GM19043 (cell line): ENCODE measurements at regions not wholly inside any gene's neighbourhood (a gene's known extent, or its start where the extent isn't known, plus 50 kb on each side); places are given as distances from the start of the nearest gene placed in this dataset.

Experiments used
- ATAC-seq: cut with Tn5 transposase; IDR thresholded peaks from one replicate; pipeline ENCODE4 v1.9.1; 2021; ENCODE audit warnings: low read depth; ENCODE audit not compliant: unreplicated experiment

DNA sequence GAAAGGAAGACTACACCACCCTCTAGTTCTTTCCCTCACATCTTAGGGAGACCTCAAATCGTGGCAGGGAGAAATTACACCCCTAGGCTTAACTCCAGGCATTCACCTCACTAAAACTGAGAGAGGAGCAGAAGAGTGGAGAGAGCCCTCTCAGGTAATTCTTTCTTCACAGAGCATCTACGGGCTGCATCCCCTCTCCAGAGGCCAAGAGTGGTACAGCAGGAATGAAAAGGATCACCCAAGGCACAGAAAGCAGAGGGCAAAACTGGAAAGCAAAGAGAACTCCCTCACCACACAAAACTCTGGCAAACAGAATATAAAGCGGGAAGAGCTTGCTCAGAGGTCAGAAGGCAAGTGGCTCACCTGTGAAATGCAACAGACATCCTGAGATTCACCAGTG, 661.2 kb downstream of the TBC1D4 start:
- ATAC-seq = no peak

DNA sequence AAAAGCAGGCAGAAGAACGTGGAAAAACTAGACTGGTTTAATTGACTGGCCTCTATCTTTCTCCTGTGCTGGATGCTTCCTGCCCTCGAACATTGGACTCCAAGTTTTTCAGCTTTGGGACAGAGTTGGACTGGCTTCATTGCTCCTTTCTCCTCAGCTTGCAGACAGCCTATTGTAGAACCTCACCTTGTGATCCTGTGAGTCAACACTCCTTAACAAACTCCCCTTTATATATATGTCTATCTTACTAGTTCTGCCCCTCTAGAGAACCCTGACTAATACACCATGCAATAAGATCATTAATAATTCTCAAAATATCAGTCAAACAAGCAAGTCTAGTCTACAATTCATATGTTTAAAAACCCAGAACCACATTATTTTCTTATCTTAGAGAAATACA, 662.4 kb downstream of the TBC1D4 start:
- ATAC-seq = no peak

GRCh38 chr13:74816737-74817136, 665.2 kb downstream of the TBC1D4 start:
- no peak for ATAC-seq

DNA sequence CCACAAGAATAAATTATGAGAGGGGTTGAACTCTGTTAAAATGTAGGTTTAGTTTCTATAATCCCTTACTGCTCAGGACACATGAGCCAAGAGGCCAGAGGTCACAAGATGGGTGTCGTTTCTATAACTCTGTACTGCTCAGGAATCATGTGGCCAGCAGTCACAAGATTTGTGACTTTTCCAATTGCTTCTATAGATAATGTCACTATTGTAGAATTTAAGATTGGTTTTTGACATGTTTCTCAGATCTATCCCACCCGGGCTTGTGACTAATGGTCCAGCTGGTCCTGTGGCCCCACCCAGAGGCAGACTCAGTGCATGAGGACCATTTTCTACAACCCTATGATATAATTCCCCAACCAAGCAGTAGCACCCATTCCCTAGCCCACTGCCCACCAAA, 662.0 kb upstream of the KLF12 start:
- ATAC-seq = no peak

DNA sequence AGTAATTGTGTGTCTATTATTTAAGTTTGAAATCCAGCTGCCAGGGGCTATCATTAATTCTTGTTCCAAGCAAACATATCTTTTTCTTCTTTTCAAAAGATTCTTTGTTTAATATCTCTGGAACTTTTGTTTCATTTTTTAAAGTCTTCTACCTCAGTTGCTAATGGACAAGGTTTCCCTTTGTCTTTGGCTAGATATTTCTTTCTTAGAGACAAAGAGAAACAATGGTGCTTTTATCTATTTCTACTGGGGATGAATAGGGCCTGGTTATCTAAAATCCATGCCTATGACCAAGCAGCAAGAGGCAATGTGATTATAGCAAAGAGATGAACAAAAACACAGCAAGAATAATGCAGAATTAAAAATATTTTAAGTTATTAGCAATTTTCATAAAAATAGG, 661.3 kb upstream of the KLF12 start:
- no peak for ATAC-seq

DNA sequence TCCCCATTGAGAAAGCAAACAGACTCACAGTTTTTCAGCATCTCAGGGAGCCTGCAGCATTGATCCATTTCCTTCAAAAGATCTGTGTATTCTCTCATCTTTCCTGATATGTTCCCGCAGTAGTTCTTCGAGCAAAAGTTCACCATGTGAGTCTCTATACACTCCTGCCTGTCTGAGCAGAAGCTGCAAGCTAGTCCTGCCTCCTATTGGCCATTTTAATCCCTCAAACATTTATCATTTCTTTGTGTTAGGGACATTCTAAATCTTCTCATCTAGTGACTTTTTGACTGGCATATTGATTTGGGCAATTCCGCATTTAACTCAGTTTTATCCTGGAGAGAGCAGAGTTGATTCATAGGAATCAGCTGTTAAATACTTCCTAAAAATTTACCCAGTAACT, 660.4 kb upstream of the KLF12 start:
- ATAC-seq = no peak

GRCh38 chr13:74794147-74794546, 659.9 kb upstream of the KLF12 start:
- no peak for ATAC-seq

GRCh38 chr13:74784959-74785358, 650.8 kb upstream of the KLF12 start:
- no peak for ATAC-seq

GRCh38 chr13:74778946-74779345, 644.7 kb upstream of the KLF12 start:
- ATAC-seq = no peak

GRCh38 chr13:74778087-74778486, 643.9 kb upstream of the KLF12 start:
- ATAC-seq = no peak

DNA sequence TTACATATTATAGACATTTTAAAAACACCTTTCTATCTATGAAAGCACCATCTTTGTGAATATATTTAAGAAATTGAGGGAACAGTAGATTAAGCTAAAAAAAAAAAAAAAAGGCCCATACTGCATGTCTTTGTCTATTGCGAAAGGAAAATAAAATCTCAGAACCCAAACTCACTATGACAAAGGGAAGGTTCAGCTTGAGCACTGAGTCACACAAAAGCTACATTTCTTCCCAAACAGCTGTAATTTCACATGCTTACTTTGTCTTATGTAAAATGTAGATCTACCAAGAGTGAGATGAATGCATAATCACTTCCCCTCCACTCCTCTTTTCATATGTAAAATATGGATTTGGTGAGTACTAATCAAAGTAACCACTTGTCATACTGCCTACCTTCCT, 640.1 kb upstream of the KLF12 start:
- ATAC-seq = no peak

GRCh38 chr13:74773248-74773647, 639.0 kb upstream of the KLF12 start:
- ATAC-seq = no peak

DNA sequence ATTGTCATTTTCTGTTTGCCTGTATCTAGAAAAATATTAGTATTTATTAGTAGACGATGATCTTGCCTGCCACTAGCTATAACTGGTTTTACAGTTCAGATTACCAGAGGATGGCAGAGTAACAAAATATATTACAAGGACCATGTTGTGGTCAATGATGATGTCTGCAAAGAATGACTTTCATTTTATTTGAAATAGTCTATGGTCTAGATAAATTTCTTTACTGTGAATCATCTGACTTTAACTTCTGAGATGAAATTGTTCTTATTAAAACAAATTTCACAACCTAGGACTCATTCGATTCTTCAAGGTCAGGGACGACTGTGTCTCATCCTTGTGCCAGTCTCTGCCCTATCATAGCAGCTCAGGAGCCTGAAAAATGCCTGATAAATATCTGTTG, 637.8 kb upstream of the KLF12 start:
- no peak for ATAC-seq

GRCh38 chr13:74770361-74770760, 636.2 kb upstream of the KLF12 start:
- no peak for ATAC-seq

DNA sequence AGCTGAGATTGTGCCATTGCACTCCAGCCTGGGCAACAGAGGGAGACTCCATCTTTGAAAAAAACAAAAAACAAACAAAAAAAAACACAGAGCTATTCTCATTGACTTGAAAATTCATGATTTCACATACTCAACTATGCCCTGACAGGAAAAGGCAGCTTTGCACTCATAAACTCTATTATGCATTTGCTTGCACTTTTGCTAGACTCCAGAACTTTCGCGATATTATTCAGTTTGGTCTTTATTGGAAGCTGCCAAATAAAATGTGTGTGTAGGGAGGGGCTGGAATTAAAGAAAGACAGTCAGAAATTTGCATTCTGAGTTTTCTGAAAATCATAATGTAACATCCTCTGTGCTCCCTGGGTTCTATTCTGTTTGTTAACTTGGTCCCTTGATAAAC, 635.1 kb upstream of the KLF12 start:
- no peak for ATAC-seq

DNA sequence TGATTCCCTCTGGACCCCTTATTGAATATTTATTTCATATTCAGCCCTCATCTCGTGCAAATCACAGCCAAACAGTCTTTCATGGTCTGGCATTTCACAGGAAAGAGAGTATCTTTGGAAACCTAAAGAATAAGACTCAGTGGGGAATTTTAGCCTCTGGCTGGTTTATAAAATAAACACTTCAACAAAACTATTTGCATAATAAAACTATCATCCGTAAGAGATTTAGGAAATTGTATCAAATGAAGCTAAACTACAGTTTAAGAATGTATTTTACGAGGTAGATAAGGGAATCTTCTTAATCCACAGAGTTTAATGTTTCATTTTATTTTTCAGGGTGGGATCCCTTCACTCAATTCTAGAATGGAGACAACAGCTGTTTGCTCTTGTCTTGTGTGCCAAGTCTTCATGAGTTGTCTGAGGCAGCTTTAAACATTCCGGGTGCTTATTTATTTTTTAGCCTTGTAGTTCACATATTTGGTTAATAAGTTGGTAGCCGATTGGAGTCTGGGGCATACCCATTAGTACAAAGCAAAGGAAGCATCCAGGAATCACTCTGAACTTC, 634.4 kb upstream of the KLF12 start:
- ATAC-seq = no peak

- ATAC-seq = no peak
Measured at GRCh38 chr13:74767050-74767449, 632.8 kb upstream of the KLF12 start.

DNA sequence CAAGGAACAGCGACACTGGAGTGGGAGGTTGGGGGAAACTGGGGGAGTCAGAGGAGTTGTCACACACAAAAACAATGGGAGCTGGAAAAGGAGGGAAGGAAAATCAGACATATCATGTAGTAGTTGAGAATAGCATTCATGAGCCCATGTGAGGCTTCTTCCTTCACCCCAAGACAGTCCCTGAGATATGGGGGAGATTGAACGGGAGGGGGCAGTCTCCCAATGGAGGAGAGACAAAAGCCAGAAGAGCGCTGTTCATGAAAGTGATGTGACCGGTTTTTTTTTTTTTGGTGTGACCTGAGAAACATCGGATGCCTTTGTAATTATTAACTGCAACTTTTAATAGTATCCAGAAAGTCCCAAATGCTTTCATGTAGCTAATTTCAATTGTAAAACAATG, 631.8 kb upstream of the KLF12 start:
- no peak for ATAC-seq

GRCh38 chr13:74761801-74762757, 627.9 kb upstream of the KLF12 start:
- no peak for ATAC-seq

GRCh38 chr13:74758188-74758587, 624.0 kb upstream of the KLF12 start:
- ATAC-seq = no peak

GRCh38 chr13:74755065-74755464, 620.9 kb upstream of the KLF12 start:
- no peak for ATAC-seq

- no peak for ATAC-seq
Measured at GRCh38 chr13:74751739-74752138, 617.5 kb upstream of the KLF12 start.
